Hepatocyte (in vitro differentiated cells): ENCODE measurements at regions not wholly inside any gene's neighbourhood (a gene's known extent, or its start where the extent isn't known, plus 50 kb on each side); places are given as distances from the start of the nearest gene placed in this dataset.

ENCODE experiments used
- DNase-seq: peaks from one replicate; pipeline ENCODE4 v3.0.0-alpha.2; 2016; ENCODE audit warnings: low spot score
- H2AFZ ChIP-seq: fragments of 200-600 bp; sonication (generic); 2 replicates; pipeline ENCODE4 v1.6.0; 2016; ENCODE audit warnings: antibody characterized with exemption, mild to moderate bottlenecking
- H3K27ac ChIP-seq: fragments of 200-600 bp; sonication (generic); 2 replicates; pipeline ENCODE4 v1.5.1; 2016; ENCODE audit warnings: mild to moderate bottlenecking
- H3K27me3 ChIP-seq: fragments of 200-600 bp; sonication (generic); 2 replicates; pipeline ENCODE4 v1.6.1; 2016
- H3K36me3 ChIP-seq: fragments of 200-600 bp; sonication (generic); replicated peaks from 2 replicates; pipeline ENCODE4 v1.5.1; 2016; ENCODE audit warnings: low read depth; ENCODE audit not compliant: insufficient read depth
- H3K4me1 ChIP-seq: fragments of 200-600 bp; sonication (generic); 2 replicates; pipeline ENCODE4 v1.5.1; 2016; ENCODE audit warnings: mild to moderate bottlenecking, moderate library complexity; ENCODE audit not compliant: insufficient read depth
- H3K4me2 ChIP-seq: fragments of 200-600 bp; sonication (generic); 2 replicates; pipeline ENCODE4 v1.6.0; 2016
- H3K4me3 ChIP-seq: fragments of 200-600 bp; sonication (generic); 2 replicates; pipeline ENCODE4 v1.5.1; 2016; ENCODE audit warnings: mild to moderate bottlenecking
- H3K79me2 ChIP-seq: fragments of 200-600 bp; sonication (generic); 2 replicates; pipeline ENCODE4 v1.6.0; 2017; ENCODE audit warnings: mild to moderate bottlenecking
- H3K9me2 ChIP-seq: fragments of 200-600 bp; sonication (generic); replicated peaks from 2 replicates; pipeline ENCODE4 v1.6.0; 2017; ENCODE audit warnings: mild to moderate bottlenecking; ENCODE audit not compliant: insufficient read depth
- H3K9me3 ChIP-seq: fragments of 200-600 bp; sonication (generic); 2 replicates; pipeline ENCODE4 v1.5.1; 2016; ENCODE audit warnings: low read depth, mild to moderate bottlenecking
- H4K20me1 ChIP-seq: fragments of 200-600 bp; sonication (generic); 2 replicates; pipeline ENCODE4 v1.6.0; 2016; ENCODE audit warnings: mild to moderate bottlenecking; ENCODE audit not compliant: insufficient read depth, poor library complexity, severe bottlenecking
- EZH2 ChIP-seq: fragments of 200-600 bp; sonication (generic); IDR thresholded peaks from 2 replicates; pipeline ENCODE4 v1.6.1; 2016; ENCODE audit warnings: antibody characterized with exemption, mild to moderate bottlenecking, borderline replicate concordance
- EZH2phosphoT487 ChIP-seq: fragments of 200-600 bp; sonication (generic); IDR thresholded peaks from one replicate; pipeline ENCODE4 v1.6.1; 2018; ENCODE audit warnings: antibody characterized with exemption, mild to moderate bottlenecking, low read depth, moderate library complexity; ENCODE audit not compliant: unreplicated experiment, severe bottlenecking
- WGBS: methylation state at CpG from one replicate; pipeline ENCODE4 v1.1.6; 2016; ENCODE audit warnings: low lambda C conversion rate; ENCODE audit errors: missing lambda C conversion rate; 5-methylcytosine and 5-hydroxymethylcytosine counted together
- TF ChIP-seq, protein P1 (sequence below): fragments of 200-600 bp; sonication (generic); IDR thresholded peaks from 2 replicates; pipeline ENCODE4 v1.5.1; 2016; ENCODE audit warnings: antibody characterized with exemption, mild to moderate bottlenecking; ENCODE audit not compliant: poor library complexity

DNA sequence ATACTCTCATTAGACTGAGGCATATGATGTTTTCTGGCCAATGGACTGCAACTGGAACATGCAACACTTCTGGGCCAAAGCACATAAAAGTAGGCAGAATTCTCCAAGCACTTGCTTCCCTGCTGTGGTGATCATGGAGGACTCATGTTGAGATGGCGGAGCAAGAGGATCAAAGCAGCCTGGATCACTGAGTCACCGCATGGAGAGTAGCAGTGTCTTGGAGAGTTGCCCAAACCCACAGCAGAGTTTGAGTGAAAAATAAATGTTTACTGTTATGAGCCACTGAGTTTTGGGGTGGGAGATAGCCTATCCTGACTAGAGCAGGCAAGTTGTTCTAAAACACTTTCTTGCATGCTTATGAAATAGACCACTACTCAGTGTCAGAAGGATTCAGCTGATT, 359.5 kb downstream of the ZNF521 start:
- Histone ChIP-seq H3K9me3 (no peaks in the 10 kb centered on the region), H3K4me3 (no peak overlapping the region), H3K4me1 (peaks cover 10% of the 10 kb centered on the region), H3K27me3 (no peaks in the 10 kb centered on the region), H3K27ac (no peak overlapping the region), H4K20me1 (no peaks in the 10 kb centered on the region), H3K36me3 (no peaks in the 10 kb centered on the region), H3K9me2 (no peaks in the 10 kb centered on the region), H2AFZ (no peak overlapping the region), H3K4me2 (no peak overlapping the region), H3K79me2 (no peaks in the 10 kb centered on the region)
- no peak for DNase-seq
- 91% methylated on average over 2 of the region's 2 CpGs for WGBS
- TF ChIP-seq EZH2 (no peak), EZH2phosphoT487 (no peak)
- TF ChIP-seq, protein P1, sequence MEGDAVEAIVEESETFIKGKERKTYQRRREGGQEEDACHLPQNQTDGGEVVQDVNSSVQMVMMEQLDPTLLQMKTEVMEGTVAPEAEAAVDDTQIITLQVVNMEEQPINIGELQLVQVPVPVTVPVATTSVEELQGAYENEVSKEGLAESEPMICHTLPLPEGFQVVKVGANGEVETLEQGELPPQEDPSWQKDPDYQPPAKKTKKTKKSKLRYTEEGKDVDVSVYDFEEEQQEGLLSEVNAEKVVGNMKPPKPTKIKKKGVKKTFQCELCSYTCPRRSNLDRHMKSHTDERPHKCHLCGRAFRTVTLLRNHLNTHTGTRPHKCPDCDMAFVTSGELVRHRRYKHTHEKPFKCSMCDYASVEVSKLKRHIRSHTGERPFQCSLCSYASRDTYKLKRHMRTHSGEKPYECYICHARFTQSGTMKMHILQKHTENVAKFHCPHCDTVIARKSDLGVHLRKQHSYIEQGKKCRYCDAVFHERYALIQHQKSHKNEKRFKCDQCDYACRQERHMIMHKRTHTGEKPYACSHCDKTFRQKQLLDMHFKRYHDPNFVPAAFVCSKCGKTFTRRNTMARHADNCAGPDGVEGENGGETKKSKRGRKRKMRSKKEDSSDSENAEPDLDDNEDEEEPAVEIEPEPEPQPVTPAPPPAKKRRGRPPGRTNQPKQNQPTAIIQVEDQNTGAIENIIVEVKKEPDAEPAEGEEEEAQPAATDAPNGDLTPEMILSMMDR = no peak

DNA sequence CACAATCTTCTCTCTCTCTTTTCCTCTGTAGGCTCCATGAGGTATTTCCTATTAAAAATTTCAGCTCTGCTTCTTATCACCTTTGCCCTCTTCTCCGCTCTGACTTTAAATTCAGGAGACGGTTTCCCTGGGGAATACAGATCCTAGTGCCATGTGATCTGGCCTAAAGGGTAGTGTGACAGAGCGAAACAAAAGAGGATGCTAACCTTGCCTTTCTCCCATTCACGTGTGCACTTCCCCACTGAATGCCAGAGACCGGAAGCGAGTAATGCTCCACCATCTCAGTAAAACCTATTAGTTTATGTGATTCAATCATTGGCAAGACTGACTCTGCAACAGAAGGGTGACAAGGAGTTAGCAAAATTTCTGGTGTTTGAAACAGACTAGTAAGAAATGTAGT, 358.3 kb downstream of the ZNF521 start:
- no peaks in the 10 kb centered on the region for H3K79me2 ChIP-seq
- no peak for DNase-seq
- no peaks in the 10 kb centered on the region for H4K20me1 ChIP-seq
- H2AFZ ChIP-seq = no peak overlapping the region
- WGBS = 63% methylated on average over 6 of the region's 6 CpGs
- H3K36me3 ChIP-seq = no peaks in the 10 kb centered on the region
- no peaks in the 10 kb centered on the region for H3K27me3 ChIP-seq
- no peak overlapping the region for H3K4me3 ChIP-seq
- H3K4me1 ChIP-seq = no peaks in the 10 kb centered on the region
- no peak overlapping the region for H3K27ac ChIP-seq
- H3K4me2 ChIP-seq = no peak overlapping the region
- TF ChIP-seq EZH2phosphoT487 (no peak), EZH2 (no peak)
- TF ChIP-seq, protein P1 = no peak
- no peaks in the 10 kb centered on the region for H3K9me2 ChIP-seq
- H3K9me3 ChIP-seq = no peaks in the 10 kb centered on the region

DNA sequence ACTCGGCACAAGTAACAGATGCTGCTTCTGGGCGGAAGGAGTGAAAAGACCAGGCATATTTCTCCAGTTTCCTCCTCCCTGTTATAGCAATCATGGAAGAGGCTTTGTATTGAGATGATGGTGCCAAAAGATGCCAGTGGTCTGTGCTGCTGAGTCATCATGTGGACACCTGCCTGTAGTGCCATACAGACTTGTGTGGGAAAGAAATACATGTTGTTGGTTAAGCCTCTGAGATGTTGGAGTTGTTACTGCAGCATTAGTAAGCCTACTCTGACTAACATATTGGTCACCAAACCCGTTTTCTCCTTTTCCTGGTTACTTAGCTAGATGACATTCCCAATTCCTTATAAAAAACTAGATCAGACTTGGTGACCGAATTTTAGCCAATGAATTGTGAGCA, 356.9 kb downstream of the ZNF521 start:
- TF ChIP-seq, protein P1 = no peak
- TF ChIP-seq EZH2phosphoT487 = no peak
- no peak for TF ChIP-seq EZH2
- Histone ChIP-seq H4K20me1 (no peaks in the 10 kb centered on the region), H3K9me3 (no peaks in the 10 kb centered on the region), H3K27ac (no peak overlapping the region), H3K27me3 (no peaks in the 10 kb centered on the region), H3K36me3 (no peaks in the 10 kb centered on the region), H3K79me2 (no peaks in the 10 kb centered on the region), H2AFZ (no peak overlapping the region), H3K4me2 (no peak overlapping the region), H3K4me3 (no peak overlapping the region), H3K4me1 (no peaks in the 10 kb centered on the region), H3K9me2 (no peaks in the 10 kb centered on the region)
- WGBS = 89% methylated on average over 4 of the region's 4 CpGs
- DNase-seq = no peak

DNA sequence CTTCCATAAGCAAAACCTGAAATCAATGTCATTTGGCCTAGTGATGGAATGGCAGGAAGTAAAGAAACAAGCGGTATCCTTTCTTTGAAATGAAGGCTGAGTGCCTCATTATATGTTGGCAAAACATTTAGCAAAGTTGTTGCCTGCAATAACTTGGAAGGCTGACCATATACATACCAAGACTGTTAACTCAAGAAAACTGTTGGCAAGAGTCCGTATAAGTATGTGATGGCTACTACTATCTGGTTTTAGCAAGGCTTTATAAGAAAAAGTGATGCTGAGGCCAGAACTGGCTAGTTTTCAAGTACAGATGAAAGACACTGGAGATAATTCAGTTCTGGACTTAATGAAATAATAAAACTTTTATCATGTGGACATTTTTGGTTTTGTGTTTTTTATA, 356.2 kb downstream of the ZNF521 start:
- H3K9me2 ChIP-seq = no peaks in the 10 kb centered on the region
- H3K27me3 ChIP-seq = no peaks in the 10 kb centered on the region
- no peak overlapping the region for H3K4me2 ChIP-seq
- no peaks in the 10 kb centered on the region for H3K36me3 ChIP-seq
- no peak for DNase-seq
- no peaks in the 10 kb centered on the region for H4K20me1 ChIP-seq
- 91% methylated on average over 2 of the region's 2 CpGs for WGBS
- no peaks in the 10 kb centered on the region for H3K79me2 ChIP-seq
- TF ChIP-seq EZH2 = no peak
- TF ChIP-seq, protein P1 = no peak
- no peak for TF ChIP-seq EZH2phosphoT487
- H3K27ac ChIP-seq = no peak overlapping the region
- no peaks in the 10 kb centered on the region for H3K4me1 ChIP-seq
- H2AFZ ChIP-seq = no peak overlapping the region
- H3K4me3 ChIP-seq = no peak overlapping the region
- H3K9me3 ChIP-seq = no peaks in the 10 kb centered on the region
